22Rv1 (cell line): ENCODE measurements at regions not wholly inside any gene's neighbourhood (a gene's known extent, or its start where the extent isn't known, plus 50 kb on each side); places are given as distances from the start of the nearest gene placed in this dataset.

Source experiments
- CTCF ChIP-seq: fragments of 450-650 bp; IDR thresholded peaks from 2 replicates; pipeline ENCODE4 v1.5.1; 2017; ENCODE audit warnings: mild to moderate bottlenecking
- ZFX ChIP-seq: fragments of 450-650 bp; IDR thresholded peaks from 2 replicates; pipeline ENCODE4 v1.6.1; 2017; ENCODE audit warnings: antibody characterized with exemption, borderline replicate concordance

GRCh38 chr20:11120431-11120830, 446.6 kb upstream of the JAG1 start:
- no peak for TF ChIP-seq CTCF
- no peak for TF ChIP-seq ZFX
